NCI-H446 treated with DMSO at 0.1 percent for 48 hours (cell line): ENCODE measurements at regions not wholly inside any gene's neighbourhood (a gene's known extent, or its start where the extent isn't known, plus 50 kb on each side); places are given as distances from the start of the nearest gene placed in this dataset.
"Not testable (repeated sequence)": the region's sequence is repeated elsewhere in the genome, so short reads cannot be mapped to it uniquely, and the experiment has no call there.

Experiments used
- DNase-seq: peaks from one replicate; lab custom pipeline; 2025; lab: John Stamatoyannopoulos, UW

DNA sequence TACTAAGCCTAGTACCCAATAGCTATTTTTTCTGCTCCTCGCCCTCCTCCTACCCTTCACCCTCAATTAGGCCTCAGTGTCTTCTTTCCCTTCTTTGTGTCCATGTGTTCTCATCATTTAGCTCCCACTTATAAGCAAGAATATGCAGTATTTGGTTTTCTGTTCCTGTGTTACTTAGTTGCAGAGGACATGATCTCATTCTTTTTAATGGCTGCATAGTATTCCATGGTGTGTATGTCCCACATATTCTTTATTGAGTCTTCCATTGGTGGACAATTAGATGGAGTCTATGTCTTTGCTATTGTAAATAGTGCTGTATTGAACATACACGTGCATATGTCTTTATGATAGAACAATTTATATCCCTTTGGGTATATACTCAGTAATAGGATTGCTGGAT lies 106.9 kb upstream of the NR5A2 start:
- DNase-seq = no peak

DNA sequence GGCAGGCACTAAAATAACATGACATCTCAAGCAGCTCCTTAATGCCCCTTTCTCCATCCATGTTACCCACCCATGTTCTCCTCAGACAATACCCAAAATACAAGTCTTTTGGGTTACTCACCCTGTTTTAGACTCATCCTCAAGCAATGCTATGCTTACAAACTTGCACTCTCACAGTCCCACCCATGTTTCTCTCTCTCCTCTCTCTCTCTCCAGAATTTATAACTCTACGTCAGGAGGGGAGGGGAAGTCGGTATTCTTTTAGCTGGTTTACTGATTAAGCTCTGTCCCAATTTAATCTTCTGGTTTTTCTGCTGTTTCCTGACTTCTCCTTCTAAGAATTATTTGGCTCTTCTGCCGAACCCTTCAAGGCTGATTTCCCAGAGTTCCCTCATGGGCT lies 98.0 kb upstream of the NR5A2 start:
- DNase-seq = no peak

DNA sequence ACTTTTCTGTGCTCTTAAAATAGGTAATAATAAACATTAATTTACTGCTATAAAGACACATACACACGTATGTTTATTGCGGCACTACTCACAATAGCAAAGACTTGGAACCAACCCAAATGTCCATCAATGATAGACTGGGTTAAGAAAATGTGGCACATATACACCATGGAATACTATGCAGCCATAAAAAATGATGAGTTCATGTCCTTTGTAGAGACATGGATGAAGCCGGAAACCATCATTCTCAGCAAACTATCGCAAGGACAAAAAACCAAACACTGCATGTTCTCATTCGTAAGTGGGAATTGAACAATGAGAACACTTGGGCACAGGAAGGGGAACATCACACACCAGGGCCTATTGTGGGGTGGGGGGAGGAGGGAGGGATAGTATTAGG lies 97.4 kb upstream of the NR5A2 start:
- not testable (repeated sequence) for DNase-seq

DNA sequence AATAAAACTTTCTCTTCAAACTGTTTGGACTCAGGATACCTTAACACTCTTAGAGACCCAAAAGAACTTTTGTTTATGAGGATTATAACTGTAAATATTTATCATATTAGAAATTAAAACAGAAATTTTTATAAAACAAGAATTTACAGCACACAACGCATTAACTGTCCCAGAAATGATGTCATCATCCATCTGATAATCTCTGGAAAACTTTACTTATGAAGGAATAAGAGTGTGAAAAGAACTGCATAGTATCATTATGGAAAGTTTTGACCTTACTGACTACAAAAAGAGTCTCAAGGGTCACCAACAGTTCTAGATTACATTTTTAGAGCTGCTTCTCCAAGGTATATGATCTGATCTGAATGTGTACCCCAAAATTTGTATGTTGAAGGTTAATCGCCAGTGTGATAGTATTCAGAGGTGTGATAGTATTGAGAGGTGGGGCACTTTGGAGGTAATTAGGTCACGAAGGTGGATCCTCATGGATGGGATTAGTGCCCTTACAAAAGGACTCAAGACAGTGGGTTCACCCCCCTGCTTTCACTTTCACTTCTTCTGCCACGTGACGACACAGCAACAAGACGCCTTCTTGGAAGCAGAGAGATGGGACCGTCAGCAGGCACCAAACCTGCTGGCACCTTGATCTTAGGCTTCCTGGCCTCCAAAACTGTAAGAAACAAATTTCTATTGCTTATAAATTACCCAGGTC lies 95.7 kb upstream of the NR5A2 start:
- DNase-seq = no peak

DNA sequence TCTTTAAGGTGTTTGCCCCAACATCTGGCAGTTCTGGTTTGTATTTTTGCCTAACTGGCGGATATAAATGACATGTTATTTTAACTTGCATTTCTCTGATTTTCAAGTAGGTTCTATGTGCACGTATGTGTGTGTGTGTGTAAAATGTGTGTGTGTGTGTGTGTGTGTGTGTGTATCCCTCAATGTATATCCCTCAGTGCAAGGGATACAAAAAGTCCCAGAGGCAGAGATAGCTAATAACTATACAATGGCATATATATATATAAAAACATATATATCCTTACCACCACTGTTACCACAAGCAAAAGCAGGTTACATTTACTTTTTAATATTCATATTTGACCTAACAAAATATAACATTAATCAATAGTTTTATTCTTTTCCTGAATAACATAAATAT lies 95.0 kb upstream of the NR5A2 start:
- DNase-seq = no peak

DNA sequence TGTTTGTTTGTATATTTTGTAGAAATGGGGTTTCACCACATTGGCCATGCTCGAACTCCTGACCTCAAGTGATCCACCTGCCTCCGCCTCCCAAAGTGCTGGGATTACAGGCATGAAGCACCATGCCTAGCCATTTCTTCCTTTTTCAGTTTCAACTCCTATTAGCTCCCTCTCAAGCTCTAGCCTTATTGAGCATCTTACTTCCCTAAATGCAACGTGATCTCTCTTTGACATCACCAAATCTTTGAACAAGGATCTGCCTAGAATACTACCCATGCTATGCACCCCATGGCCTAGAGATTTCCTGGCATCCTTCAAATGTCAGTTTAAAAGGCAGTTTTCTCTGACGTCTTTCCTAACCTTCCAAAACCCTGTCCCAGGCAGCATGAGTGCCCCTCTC lies 91.1 kb upstream of the NR5A2 start:
- no peak for DNase-seq

DNA sequence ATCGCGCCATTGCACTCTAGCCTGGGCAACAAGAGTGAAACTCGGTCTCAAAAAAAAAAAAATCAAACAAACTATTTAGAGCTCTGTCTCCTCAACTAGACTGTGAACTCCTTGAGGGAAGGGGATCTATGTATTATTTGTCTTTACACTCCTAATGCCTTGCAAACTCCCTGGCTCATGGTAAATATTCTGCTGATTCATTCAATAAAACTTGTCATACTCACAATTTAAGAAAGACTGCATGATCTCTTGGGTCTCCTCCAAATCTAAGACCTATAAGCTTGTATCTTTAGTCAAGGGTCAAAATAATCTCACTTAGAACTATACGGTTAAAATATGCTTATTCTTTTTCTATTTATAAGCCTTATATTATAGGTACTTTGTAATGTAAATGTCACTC lies 90.3 kb upstream of the NR5A2 start:
- DNase-seq = no peak

DNA sequence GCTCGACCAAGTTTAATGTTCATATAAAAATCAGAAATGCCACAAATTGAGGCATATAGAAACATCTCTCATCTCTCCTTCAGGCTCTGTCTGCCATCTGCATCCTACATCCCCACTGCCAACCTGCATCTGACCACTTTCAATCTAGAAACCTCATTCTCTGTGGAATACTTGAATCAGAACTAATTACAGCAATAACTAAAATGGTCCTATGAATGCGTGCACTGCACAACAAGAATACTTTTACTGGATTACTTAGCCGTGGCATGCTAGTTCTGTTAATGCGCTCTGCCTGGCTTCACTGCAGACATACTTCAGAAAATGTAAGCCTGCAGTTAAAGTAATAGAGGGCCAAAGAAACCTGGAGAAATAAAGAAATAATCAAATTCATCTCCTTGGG lies 89.8 kb upstream of the NR5A2 start:
- DNase-seq = no peak

DNA sequence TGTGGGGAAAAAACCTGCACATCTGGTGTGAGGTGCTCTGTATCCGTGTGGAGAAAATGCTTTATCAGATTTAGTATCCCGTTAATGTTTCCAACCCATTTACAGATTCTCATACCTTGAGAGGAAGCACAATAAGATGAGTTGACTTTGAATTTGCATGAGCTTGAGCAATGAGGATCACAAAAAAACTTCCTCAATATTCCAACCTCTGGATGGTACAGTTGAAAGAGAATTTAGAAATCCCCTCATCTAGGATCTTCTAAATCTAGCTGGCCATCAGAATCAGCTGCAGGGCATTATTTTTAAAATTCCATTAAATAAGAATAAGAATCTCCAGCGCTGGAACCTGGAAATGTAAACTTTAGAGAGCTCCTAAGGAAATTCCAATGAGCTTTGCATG lies 82.5 kb upstream of the NR5A2 start:
- no peak for DNase-seq

DNA sequence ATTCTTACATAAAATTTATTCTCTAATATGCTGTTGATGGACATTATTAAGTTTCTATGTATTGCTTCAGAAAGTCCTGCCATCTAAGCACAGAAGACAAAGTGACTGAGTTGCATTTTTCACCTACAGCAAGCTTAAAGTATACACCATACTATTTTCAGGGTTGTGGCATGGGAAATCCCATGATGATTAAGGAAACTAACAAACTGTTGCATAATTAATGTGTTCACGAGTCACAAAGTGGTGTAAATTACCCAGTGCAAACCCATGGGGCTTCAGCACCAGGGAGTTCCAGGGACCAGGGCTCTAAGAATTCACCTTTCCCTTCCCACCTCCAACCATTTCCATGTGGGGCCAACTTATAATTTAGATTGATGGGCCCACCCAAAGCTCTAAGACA lies 81.9 kb upstream of the NR5A2 start:
- DNase-seq = no peak

DNA sequence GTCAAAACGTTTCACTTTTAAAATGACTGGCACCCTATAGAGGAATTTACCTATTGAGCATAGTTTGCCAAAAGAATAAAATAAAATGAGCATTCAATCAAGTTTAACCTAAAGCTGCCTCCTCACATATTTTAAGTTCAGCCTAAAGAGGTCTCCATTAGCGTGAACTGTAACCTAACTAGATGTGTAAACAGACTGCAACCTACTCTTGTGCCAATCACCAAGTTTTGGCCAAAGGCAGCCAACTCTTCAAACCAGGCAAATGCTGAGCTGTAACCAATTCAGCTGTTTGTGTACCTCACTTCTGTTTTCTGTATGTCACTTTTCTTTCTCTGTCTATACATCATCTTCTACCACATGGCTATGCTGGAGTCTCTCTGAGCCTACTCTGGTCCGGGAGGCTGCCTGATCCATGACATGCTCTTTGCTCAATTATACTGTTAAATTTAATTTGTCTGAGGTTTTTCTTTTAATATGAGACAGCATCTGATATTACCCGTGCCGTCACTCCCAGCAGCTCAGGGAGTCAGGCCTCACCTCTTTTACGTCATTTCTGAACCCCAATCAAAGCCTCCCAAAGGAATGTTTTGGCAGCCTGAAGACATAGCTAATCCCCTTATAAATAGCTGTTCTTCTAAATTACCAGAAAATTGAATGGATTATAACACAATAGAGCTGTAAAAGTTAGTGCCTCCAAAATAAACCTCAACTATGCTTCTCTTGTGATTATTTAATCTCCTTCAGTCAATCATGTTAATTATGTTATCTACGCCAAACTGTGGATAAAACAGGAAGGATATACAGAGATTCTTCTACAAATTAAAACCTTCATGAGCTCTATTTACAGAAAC lies 81.0 kb upstream of the NR5A2 start:
- DNase-seq = no peak

DNA sequence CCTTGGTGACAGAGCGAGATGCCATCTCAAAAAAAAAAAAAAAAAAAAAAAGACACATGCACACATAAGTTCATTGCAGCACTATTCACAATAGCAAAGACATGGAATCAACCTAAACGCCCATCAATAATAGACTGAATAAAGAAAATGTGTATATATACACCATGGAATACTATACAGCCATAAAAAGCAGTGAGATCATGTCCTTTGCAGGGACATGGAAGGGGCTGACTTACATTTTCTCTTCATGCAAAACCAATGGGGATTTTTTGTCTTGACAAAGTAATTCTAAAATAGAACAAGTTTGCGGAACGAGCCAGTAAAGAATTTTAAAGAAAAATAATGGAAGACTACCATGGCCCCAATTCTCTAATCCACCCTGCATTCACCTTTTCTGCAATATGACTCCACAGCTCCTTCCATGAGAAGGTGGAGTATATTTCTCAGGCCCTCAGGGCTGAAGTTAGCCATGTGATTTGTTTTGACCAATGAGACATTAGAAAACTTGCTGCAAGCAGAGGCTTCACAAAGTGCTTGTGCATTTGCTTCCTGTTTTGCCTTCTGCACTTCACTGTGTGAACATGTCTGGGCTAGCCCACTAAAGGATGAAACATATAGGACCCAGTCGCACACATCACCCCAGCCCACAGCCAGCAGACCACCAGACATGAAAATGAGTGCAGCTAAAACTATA lies 78.8 kb upstream of the NR5A2 start:
- no peak for DNase-seq

DNA sequence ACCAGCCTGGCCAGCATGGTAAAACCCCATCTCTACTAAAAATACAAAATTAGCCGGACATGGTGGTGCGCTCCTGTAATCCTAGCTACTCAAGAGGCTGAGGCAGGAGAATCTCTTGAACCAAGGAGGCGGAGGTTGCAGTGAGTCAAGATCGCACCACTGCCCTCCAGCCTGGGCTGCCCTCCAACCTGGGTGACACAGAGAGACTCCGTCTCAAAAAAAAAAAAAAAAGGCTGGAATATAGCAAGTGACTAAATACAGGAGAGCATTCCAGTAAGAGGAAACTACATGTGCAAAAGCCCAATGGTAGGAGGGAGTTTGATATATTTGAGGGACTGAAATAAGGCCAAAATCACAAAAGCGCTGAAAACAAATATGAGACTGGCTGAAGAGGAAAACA lies 76.5 kb upstream of the NR5A2 start:
- DNase-seq = not testable (repeated sequence)

DNA sequence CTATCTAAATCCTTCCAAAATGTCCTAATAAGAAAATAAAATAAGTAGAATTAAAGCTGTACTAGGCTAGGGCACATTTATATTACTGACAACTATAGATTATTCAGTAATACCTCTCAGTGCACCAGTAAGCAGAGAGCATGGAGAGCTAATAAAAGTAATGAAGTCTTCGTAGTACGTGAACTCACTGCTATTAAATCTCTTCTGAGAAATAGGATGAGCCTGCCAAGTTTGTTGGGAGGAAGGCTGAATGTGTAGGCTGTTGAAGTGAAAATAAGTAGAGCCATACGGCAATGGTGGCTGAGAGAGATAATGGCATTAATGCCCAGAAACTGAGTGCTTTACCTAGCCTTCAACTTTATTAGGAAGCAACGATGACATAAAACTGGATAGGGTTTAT lies 73.9 kb upstream of the NR5A2 start:
- no peak for DNase-seq

DNA sequence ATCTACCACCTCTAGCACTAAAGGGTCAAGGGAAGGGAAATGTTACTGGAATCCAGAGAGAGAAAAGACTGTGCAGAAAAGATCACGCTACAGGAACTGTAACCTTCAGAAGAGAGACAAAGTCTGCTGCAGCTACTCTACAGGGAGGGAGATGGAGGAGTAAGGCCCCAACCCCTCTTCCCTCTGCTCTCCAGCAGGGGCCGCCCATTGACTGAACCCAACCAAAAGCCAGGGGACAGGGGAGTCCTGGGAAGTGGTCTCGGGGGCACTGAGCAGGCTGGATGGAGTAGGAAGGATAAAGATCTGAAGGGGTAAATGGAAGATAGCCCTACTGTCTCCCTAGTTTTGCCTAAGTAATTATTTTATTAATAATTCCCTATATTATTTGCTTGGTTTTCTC lies 72.8 kb upstream of the NR5A2 start:
- no peak for DNase-seq

DNA sequence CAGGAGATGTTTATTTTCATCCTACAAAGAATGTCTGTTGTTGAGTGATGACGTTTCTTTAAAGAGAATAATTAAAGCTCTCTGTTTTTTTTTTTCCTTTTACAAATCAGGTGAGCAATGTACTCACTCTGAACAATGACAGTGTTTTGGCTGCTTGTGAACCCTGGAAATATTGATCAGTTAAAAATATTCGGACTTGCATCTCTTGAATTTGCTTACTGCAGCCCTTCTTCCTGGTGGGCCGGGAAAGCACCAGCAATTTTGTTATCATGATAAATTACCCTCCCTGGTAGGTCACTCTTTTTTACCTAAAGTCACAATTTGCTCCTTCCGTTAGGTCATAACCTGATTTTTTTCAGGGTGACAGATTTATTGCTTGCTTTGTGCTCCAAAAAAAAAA lies 72.3 kb upstream of the NR5A2 start:
- DNase-seq = no peak

DNA sequence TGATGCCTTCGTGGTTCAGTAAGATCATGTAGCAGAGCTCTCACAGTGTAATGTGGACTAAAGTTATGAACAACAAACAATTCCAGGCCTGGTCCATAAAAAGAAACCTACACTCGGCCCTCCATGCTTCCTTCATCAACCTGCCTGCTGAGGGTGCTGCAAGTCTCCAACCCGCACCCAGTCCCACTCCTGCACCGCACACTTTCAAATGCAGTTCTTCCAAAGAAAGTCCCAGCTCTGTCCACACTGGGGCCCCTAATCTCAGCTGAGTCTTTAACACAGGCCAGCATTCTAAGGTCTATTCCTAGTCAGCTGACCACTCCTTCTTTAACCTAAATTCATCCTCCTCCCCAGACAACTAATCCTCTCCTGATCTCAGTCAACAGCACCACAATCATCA lies 71.5 kb upstream of the NR5A2 start:
- no peak for DNase-seq

DNA sequence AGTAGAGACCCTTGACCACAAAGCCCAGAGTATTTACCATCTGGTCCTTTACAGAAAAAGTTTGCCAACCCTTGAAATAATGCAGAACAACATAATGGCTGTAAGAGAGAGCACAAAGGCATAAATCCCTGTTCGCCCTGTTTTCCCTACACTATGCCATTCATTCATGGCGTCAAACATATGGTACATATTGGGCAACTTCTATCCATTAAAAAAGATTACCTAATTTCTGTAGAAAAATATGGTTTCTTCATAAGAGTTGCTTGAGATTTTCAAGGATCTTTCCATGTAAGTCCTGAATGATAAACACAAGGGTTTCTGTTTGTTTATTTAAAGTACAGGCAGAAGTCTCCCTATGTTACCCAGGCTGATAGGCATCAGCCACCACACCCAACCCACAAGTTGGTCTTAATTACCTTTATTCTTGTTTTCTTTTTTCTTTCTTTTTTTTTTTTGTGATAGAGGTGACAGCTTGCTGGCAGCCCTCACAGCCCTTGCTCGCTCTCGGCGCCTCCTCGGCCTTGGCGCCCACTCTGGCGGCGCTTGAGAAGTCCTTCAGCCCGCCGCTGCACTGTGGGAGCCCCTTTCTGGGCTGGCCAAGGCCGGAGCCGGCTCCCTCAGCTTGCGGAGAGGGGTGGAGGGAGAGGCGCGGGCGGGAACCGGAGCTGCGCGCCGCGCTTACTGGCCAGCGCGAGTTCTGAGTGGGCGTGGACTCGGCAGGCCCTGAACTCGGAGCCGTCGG lies 68.3 kb upstream of the NR5A2 start:
- DNase-seq = no peak

DNA sequence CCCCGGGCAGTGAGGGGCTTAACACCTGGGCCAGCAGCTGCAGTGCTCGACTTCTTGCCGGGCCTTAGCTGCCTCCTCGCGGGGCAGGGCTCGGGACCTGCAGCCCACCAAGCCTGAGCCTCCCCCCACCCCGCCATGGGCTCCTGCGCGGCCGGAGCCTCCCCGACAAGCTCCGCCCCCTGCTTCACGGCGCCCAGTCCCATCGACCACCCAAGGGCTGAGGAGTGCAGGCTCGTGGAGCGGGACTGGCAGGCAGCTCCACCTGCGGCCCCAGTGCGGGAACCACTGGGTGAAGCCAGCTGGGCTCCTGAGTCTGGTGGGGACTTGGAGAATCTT lies 67.8 kb upstream of the NR5A2 start:
- no peak for DNase-seq

DNA sequence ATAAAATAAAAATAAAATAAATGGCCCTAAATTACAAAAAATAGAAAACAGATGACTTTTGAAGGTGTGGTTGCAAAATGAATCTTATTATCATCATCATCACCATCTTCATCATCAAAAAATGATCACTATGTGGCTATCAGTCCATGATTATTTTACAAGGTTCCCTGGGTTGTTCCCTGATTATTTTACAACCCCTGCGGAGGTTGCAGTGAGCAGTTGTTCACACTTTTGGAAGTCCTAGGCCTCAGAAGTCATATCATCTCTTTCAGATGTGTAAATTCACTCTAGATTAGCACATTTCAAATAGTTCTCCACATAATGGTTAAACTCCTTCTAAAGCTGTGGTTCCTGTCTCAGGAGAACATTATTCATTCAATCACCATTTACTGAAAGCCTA lies 57.4 kb upstream of the NR5A2 start:
- no peak for DNase-seq

DNA sequence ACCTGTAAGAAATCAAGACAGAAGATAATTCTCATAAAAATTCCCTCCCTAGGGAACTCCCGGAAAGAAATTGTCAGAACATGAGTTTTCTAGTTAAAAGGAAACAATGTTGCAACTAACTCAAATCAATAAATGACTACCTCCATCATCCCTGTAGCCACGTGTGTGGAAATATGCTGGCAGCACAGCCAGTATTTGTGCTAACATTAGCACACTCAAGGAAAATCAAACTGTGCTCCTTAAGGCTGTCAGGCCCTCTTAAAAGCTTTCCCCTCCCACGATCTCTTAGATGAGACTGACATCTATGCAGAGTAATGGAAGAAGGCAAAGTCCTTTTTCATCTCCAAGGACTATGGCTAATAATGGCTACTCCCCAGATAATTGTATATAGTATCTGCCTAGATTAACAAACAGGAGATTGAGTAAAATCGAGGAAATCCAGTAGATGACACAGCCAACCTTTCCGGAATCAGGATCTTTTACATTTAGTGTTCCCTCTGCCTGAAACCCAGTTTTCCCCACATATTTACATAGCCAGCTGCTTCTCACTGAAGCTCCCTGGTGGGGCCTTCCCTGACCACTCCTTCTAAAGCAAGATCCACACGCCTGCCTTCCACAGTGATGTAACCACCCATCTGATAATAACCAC lies 50.9 kb upstream of the NR5A2 start:
- DNase-seq = no peak
